ENCODE measurements at regions not wholly inside any gene's neighbourhood (a gene's known extent, or its start where the extent isn't known, plus 50 kb on each side); places are given as distances from the start of the nearest gene placed in this dataset.

- Histone ChIP-seq H3K9me3 (ENCODE audit: insufficient read depth, low read length) (no peaks in the 10 kb centered on the region), H3K9ac (ENCODE audit: low read length) (no peak overlapping the region), H4K20me1 (ENCODE audit: low read depth, low read length) (no peaks in the 10 kb centered on the region), H3F3A (ENCODE audit: insufficient read depth) (no peaks in the 10 kb centered on the region), H3K27ac (ENCODE audit: low read depth, low read length) (no peak overlapping the region), H3K79me2 (ENCODE audit: insufficient read depth, low read length) (no peaks in the 10 kb centered on the region), H3K9me2 (replicated peaks; ENCODE audit: insufficient read depth, low read length) (no peaks in the 10 kb centered on the region), H3K4me3 (ENCODE audit: insufficient read depth, low read length, poor library complexity, severe bottlenecking) (no peak overlapping the region), H3K36me3 (ENCODE audit: low read length) (no peaks in the 10 kb centered on the region), H2AFZ (ENCODE audit: low read depth, low read length, severe bottlenecking) (no peak overlapping the region), H3K27me3 (ENCODE audit: low read length) (no peaks in the 10 kb centered on the region), H3K4me2 (ENCODE audit: low read depth, low read length, poor library complexity, severe bottlenecking) (no peak overlapping the region)
- no peak for TF ChIP-seq CTCF (IDR thresholded peaks at IDR 0.05; ENCODE audit: insufficient read depth, low read length, poor library complexity, severe bottlenecking)
Measured at GRCh38 chr9:135286961-135287360, 192.6 kb upstream of the PPP1R26 start.

GRCh38 chr9:135287627-135288026 lies 192.0 kb upstream of the PPP1R26 start:
- no peak overlapping the region for H3K4me2 ChIP-seq (ENCODE audit: low read depth, low read length, poor library complexity, severe bottlenecking)
- no peak overlapping the region for H3K27ac ChIP-seq (ENCODE audit: low read depth, low read length)
- TF ChIP-seq CTCF (IDR thresholded peaks at IDR 0.05; ENCODE audit: insufficient read depth, low read length, poor library complexity, severe bottlenecking), result no peak
- TF ChIP-seq EZH2phosphoT487 (conservative IDR thresholded peaks at IDR 0.05; ENCODE audit: low read length), result no peak
- no peak overlapping the region for H3K9ac ChIP-seq (ENCODE audit: low read length)
- H4K20me1 ChIP-seq (ENCODE audit: low read depth, low read length), result no peaks in the 10 kb centered on the region
- H3F3A ChIP-seq (ENCODE audit: insufficient read depth), result no peaks in the 10 kb centered on the region
- no peaks in the 10 kb centered on the region for H3K9me3 ChIP-seq (ENCODE audit: insufficient read depth, low read length)
- H2AFZ ChIP-seq (ENCODE audit: low read depth, low read length, severe bottlenecking), result no peak overlapping the region
- no peaks in the 10 kb centered on the region for H3K79me2 ChIP-seq (ENCODE audit: insufficient read depth, low read length)
- H3K36me3 ChIP-seq (ENCODE audit: low read length), result no peaks in the 10 kb centered on the region
- H3K9me2 ChIP-seq (replicated peaks; ENCODE audit: insufficient read depth, low read length), result no peaks in the 10 kb centered on the region
- H3K27me3 ChIP-seq (ENCODE audit: low read length), result no peaks in the 10 kb centered on the region
- no peak overlapping the region for H3K4me3 ChIP-seq (ENCODE audit: insufficient read depth, low read length, poor library complexity, severe bottlenecking)

GRCh38 chr9:135288054-135288453 lies 191.5 kb upstream of the PPP1R26 start:
- no peak overlapping the region for H3K27ac ChIP-seq (ENCODE audit: low read depth, low read length)
- H3K9me3 ChIP-seq (ENCODE audit: insufficient read depth, low read length), result no peaks in the 10 kb centered on the region
- no peak overlapping the region for H3K4me2 ChIP-seq (ENCODE audit: low read depth, low read length, poor library complexity, severe bottlenecking)
- no peaks in the 10 kb centered on the region for H3K9me2 ChIP-seq (replicated peaks; ENCODE audit: insufficient read depth, low read length)
- no peaks in the 10 kb centered on the region for H4K20me1 ChIP-seq (ENCODE audit: low read depth, low read length)
- no peaks in the 10 kb centered on the region for H3K36me3 ChIP-seq (ENCODE audit: low read length)
- no peaks in the 10 kb centered on the region for H3K79me2 ChIP-seq (ENCODE audit: insufficient read depth, low read length)
- H3K9ac ChIP-seq (ENCODE audit: low read length), result no peak overlapping the region
- no peak overlapping the region for H2AFZ ChIP-seq (ENCODE audit: low read depth, low read length, severe bottlenecking)
- TF ChIP-seq CTCF (IDR thresholded peaks at IDR 0.05; ENCODE audit: insufficient read depth, low read length, poor library complexity, severe bottlenecking) (no peak), EZH2phosphoT487 (conservative IDR thresholded peaks at IDR 0.05; ENCODE audit: low read length) (no peak)
- no peak overlapping the region for H3K4me3 ChIP-seq (ENCODE audit: insufficient read depth, low read length, poor library complexity, severe bottlenecking)
- H3F3A ChIP-seq (ENCODE audit: insufficient read depth), result no peaks in the 10 kb centered on the region
- no peaks in the 10 kb centered on the region for H3K27me3 ChIP-seq (ENCODE audit: low read length)

GRCh38 chr9:135289081-135289491 lies 190.5 kb upstream of the PPP1R26 start:
- Histone ChIP-seq H3K9ac (ENCODE audit: low read length) (no peak overlapping the region), H3K27ac (ENCODE audit: low read depth, low read length) (no peak overlapping the region), H2AFZ (ENCODE audit: low read depth, low read length, severe bottlenecking) (no peak overlapping the region), H3K9me2 (replicated peaks; ENCODE audit: insufficient read depth, low read length) (no peaks in the 10 kb centered on the region), H3K36me3 (ENCODE audit: low read length) (no peaks in the 10 kb centered on the region), H3K4me3 (ENCODE audit: insufficient read depth, low read length, poor library complexity, severe bottlenecking) (no peak overlapping the region), H3F3A (ENCODE audit: insufficient read depth) (no peaks in the 10 kb centered on the region), H3K79me2 (ENCODE audit: insufficient read depth, low read length) (no peaks in the 10 kb centered on the region), H3K4me2 (ENCODE audit: low read depth, low read length, poor library complexity, severe bottlenecking) (no peak overlapping the region), H3K27me3 (ENCODE audit: low read length) (no peaks in the 10 kb centered on the region), H4K20me1 (ENCODE audit: low read depth, low read length) (no peaks in the 10 kb centered on the region), H3K9me3 (ENCODE audit: insufficient read depth, low read length) (no peaks in the 10 kb centered on the region)
- TF ChIP-seq CTCF (IDR thresholded peaks at IDR 0.05; ENCODE audit: insufficient read depth, low read length, poor library complexity, severe bottlenecking) (no peak), EZH2phosphoT487 (conservative IDR thresholded peaks at IDR 0.05; ENCODE audit: low read length) (no peak)
